Activated T-cell treated with anti-CD3 and anti-CD28 coated beads, Interleukin-2, amount 50 U/mL, for 4 hours (primary cell): ENCODE measurements at regions not wholly inside any gene's neighbourhood (a gene's known extent, or its start where the extent isn't known, plus 50 kb on each side); places are given as distances from the start of the nearest gene placed in this dataset.

Experiments
- ATAC-seq, 2 donors: fragments of 200-7000 bp; cut with Tn5 transposase; one replicate each; pipeline ENCODE4 v1.10.0; 2021
- DNase-seq: peaks from one replicate; pipeline ENCODE4 v3.0.0-alpha.2; 2020
- H3K27me3 Mint-ChIP-seq: one replicate; pipeline ENCODE4 v1.8.0; 2021; ENCODE audit warnings: low read depth, mixed read lengths
- H3K36me3 Mint-ChIP-seq: one replicate; pipeline ENCODE4 v1.8.0; 2022; ENCODE audit warnings: mixed read lengths; ENCODE audit not compliant: insufficient read depth
- H3K4me1 Mint-ChIP-seq: one replicate; pipeline ENCODE4 v1.8.0; 2021; ENCODE audit warnings: low read depth, mixed read lengths
- H3K4me3 Mint-ChIP-seq: one replicate; pipeline ENCODE4 v1.8.0; 2021; ENCODE audit warnings: mild to moderate bottlenecking, moderate library complexity, mixed read lengths
- H3K9me3 Mint-ChIP-seq: one replicate; pipeline ENCODE4 v1.8.0; 2021; ENCODE audit warnings: mixed read lengths

- H3K27me3 Mint-ChIP-seq: peaks cover 39% of the 10 kb centered on the region
- no peak overlapping the region for H3K4me3 Mint-ChIP-seq
- H3K36me3 Mint-ChIP-seq: no peaks in the 10 kb centered on the region
- H3K4me1 Mint-ChIP-seq: no peaks in the 10 kb centered on the region
- H3K9me3 Mint-ChIP-seq: no peaks in the 10 kb centered on the region
- DNase-seq (no peak), ATAC-seq (no peak)
Measured at GRCh38 chr1:34478515-34479076, 276.3 kb upstream of the GJB5 start.

- peaks cover 40% of the 10 kb centered on the region for H3K27me3 Mint-ChIP-seq
- no peaks in the 10 kb centered on the region for H3K4me1 Mint-ChIP-seq
- no peak for DNase-seq
- no peak for ATAC-seq
- H3K4me3 Mint-ChIP-seq: no peak overlapping the region
- no peaks in the 10 kb centered on the region for H3K36me3 Mint-ChIP-seq
- H3K9me3 Mint-ChIP-seq: no peaks in the 10 kb centered on the region
Measured at GRCh38 chr1:34479731-34480130, 275.1 kb upstream of the GJB5 start.

- DNase-seq (no peak), ATAC-seq (no peak)
- H3K27me3 Mint-ChIP-seq: peaks cover 10% of the 10 kb centered on the region
- H3K9me3 Mint-ChIP-seq: peaks cover 20% of the 10 kb centered on the region
- H3K4me1 Mint-ChIP-seq: no peaks in the 10 kb centered on the region
- no peak overlapping the region for H3K4me3 Mint-ChIP-seq
- no peaks in the 10 kb centered on the region for H3K36me3 Mint-ChIP-seq
Measured at GRCh38 chr1:34488080-34488708, 266.7 kb upstream of the GJB5 start.

GRCh38 chr1:34500451-34500850 lies 254.4 kb upstream of the GJB5 start:
- Mint-ChIP-seq H3K36me3 (no peaks in the 10 kb centered on the region), H3K4me1 (no peaks in the 10 kb centered on the region), H3K4me3 (no peak overlapping the region), H3K9me3 (peaks cover 3% of the 10 kb centered on the region), H3K27me3 (peaks cover 8% of the 10 kb centered on the region)
- DNase-seq (no peak), ATAC-seq (no peak)

GRCh38 chr1:34511802-34512201 lies 243.0 kb upstream of the GJB5 start:
- DNase-seq (no peak), ATAC-seq (no peak)
- Mint-ChIP-seq H3K4me1 (no peaks in the 10 kb centered on the region), H3K9me3 (peaks cover 31% of the 10 kb centered on the region), H3K27me3 (no peaks in the 10 kb centered on the region), H3K4me3 (no peak overlapping the region), H3K36me3 (no peaks in the 10 kb centered on the region)

GRCh38 chr1:34518146-34518699 lies 236.6 kb upstream of the GJB5 start:
- no peaks in the 10 kb centered on the region for H3K4me1 Mint-ChIP-seq
- ATAC-seq: no peak
- no peak overlapping the region for H3K4me3 Mint-ChIP-seq
- no peaks in the 10 kb centered on the region for H3K36me3 Mint-ChIP-seq
- no peaks in the 10 kb centered on the region for H3K27me3 Mint-ChIP-seq
- DNase-seq: no peak
- H3K9me3 Mint-ChIP-seq: peaks cover 3% of the 10 kb centered on the region

GRCh38 chr1:34520111-34520510 lies 234.7 kb upstream of the GJB5 start:
- ATAC-seq: no peak
- H3K4me1 Mint-ChIP-seq: no peaks in the 10 kb centered on the region
- no peaks in the 10 kb centered on the region for H3K36me3 Mint-ChIP-seq
- H3K9me3 Mint-ChIP-seq: peaks cover 3% of the 10 kb centered on the region
- no peak for DNase-seq
- no peak overlapping the region for H3K4me3 Mint-ChIP-seq
- peaks cover 7% of the 10 kb centered on the region for H3K27me3 Mint-ChIP-seq

GRCh38 chr1:34524783-34525182 lies 230.1 kb upstream of the GJB5 start:
- no peak for ATAC-seq

GRCh38 chr1:34529935-34530859 lies 224.7 kb upstream of the GJB5 start:
- no peak for ATAC-seq
- H3K27me3 Mint-ChIP-seq: peaks cover 21% of the 10 kb centered on the region
- H3K9me3 Mint-ChIP-seq: no peaks in the 10 kb centered on the region
- no peaks in the 10 kb centered on the region for H3K4me1 Mint-ChIP-seq
- no peaks in the 10 kb centered on the region for H3K36me3 Mint-ChIP-seq
- H3K4me3 Mint-ChIP-seq: no peak overlapping the region
- no peak for DNase-seq

More at GRCh38 chr1:34524783-34525182, 230.1 kb upstream of the GJB5 start:
- no peak for DNase-seq
- no peaks in the 10 kb centered on the region for H3K9me3 Mint-ChIP-seq
- no peaks in the 10 kb centered on the region for H3K36me3 Mint-ChIP-seq
- H3K4me3 Mint-ChIP-seq: no peak overlapping the region
- H3K27me3 Mint-ChIP-seq: peaks cover 20% of the 10 kb centered on the region
- H3K4me1 Mint-ChIP-seq: no peaks in the 10 kb centered on the region

GRCh38 chr1:34532113-34532512 lies 222.7 kb upstream of the GJB5 start:
- ATAC-seq (no peak), DNase-seq (no peak)
- no peaks in the 10 kb centered on the region for H3K9me3 Mint-ChIP-seq
- H3K4me1 Mint-ChIP-seq: no peaks in the 10 kb centered on the region
- H3K4me3 Mint-ChIP-seq: no peak overlapping the region
- H3K27me3 Mint-ChIP-seq: peaks cover 20% of the 10 kb centered on the region
- H3K36me3 Mint-ChIP-seq: no peaks in the 10 kb centered on the region

- no peak overlapping the region for H3K4me3 Mint-ChIP-seq
- no peaks in the 10 kb centered on the region for H3K9me3 Mint-ChIP-seq
- peaks cover 19% of the 10 kb centered on the region for H3K27me3 Mint-ChIP-seq
- no peak for ATAC-seq
- no peaks in the 10 kb centered on the region for H3K4me1 Mint-ChIP-seq
- H3K36me3 Mint-ChIP-seq: no peaks in the 10 kb centered on the region
- DNase-seq: no peak
Measured at GRCh38 chr1:34538481-34538880, 216.4 kb upstream of the GJB5 start.

GRCh38 chr1:34547046-34547674 lies 207.7 kb upstream of the GJB5 start:
- no peak for ATAC-seq
- H3K4me3 Mint-ChIP-seq: no peak overlapping the region
- no peaks in the 10 kb centered on the region for H3K4me1 Mint-ChIP-seq
- H3K36me3 Mint-ChIP-seq: no peaks in the 10 kb centered on the region
- DNase-seq: no peak
- H3K27me3 Mint-ChIP-seq: peaks cover 12% of the 10 kb centered on the region
- peaks cover 4% of the 10 kb centered on the region for H3K9me3 Mint-ChIP-seq

- Mint-ChIP-seq H3K4me3 (no peak overlapping the region), H3K4me1 (no peaks in the 10 kb centered on the region), H3K36me3 (no peaks in the 10 kb centered on the region), H3K9me3 (peaks cover 4% of the 10 kb centered on the region), H3K27me3 (peaks cover 12% of the 10 kb centered on the region)
- no peak for DNase-seq
- no peak for ATAC-seq
Measured at GRCh38 chr1:34549199-34549598, 205.6 kb upstream of the GJB5 start.

- Mint-ChIP-seq H3K4me1 (no peaks in the 10 kb centered on the region), H3K4me3 (no peak overlapping the region), H3K9me3 (no peaks in the 10 kb centered on the region), H3K27me3 (peaks cover 37% of the 10 kb centered on the region), H3K36me3 (no peaks in the 10 kb centered on the region)
- ATAC-seq: no peak
- DNase-seq: no peak
Measured at GRCh38 chr1:34578306-34578705, 176.5 kb upstream of the GJB5 start.
